AG09309 (cell line): ENCODE measurements at regions not wholly inside any gene's neighbourhood (a gene's known extent, or its start where the extent isn't known, plus 50 kb on each side); places are given as distances from the start of the nearest gene placed in this dataset.

ENCODE experiments used
- DNase-seq: peaks from one replicate; pipeline ENCODE4 v3.0.0-alpha.2; 2010; ENCODE audit warnings: low read depth
- H3K4me3 ChIP-seq: 2 replicates; pipeline ENCODE4 v1.5.1; 2011; ENCODE audit warnings: mild to moderate bottlenecking, low read depth, low read length, moderate library complexity; ENCODE audit not compliant: control insufficient read depth
- CTCF ChIP-seq: IDR thresholded peaks from 2 replicates; pipeline ENCODE4 v1.5.1; 2011; ENCODE audit warnings: mild to moderate bottlenecking, low read depth, low read length, inconsistent platforms; ENCODE audit not compliant: insufficient read depth, control insufficient read depth; ENCODE audit errors: missing control alignments

- DNase-seq = no peak
- no peak overlapping the region for H3K4me3 ChIP-seq
- no peak for TF ChIP-seq CTCF
These were observed 219.1 kb upstream of the MKI67 start for GRCh38 chr10:128345353-128345752.

GRCh38 chr10:128360783-128361182, 234.6 kb upstream of the MKI67 start:
- DNase-seq = no peak
- H3K4me3 ChIP-seq = no peak overlapping the region
- TF ChIP-seq CTCF = no peak

GRCh38 chr10:128361487-128361886, 235.3 kb upstream of the MKI67 start:
- TF ChIP-seq CTCF = no peak
- DNase-seq = no peak
- no peak overlapping the region for H3K4me3 ChIP-seq

GRCh38 chr10:128362514-128362913, 236.3 kb upstream of the MKI67 start:
- TF ChIP-seq CTCF = no peak
- no peak for DNase-seq
- no peak overlapping the region for H3K4me3 ChIP-seq

- DNase-seq = no peak
- no peak overlapping the region for H3K4me3 ChIP-seq
- TF ChIP-seq CTCF = no peak
These were observed 238.4 kb upstream of the MKI67 start for GRCh38 chr10:128364631-128365030.

GRCh38 chr10:128365156-128365725, 239.0 kb upstream of the MKI67 start:
- TF ChIP-seq CTCF = no peak
- H3K4me3 ChIP-seq = no peak overlapping the region
- DNase-seq = no peak

- no peak overlapping the region for H3K4me3 ChIP-seq
- TF ChIP-seq CTCF = no peak
- no peak for DNase-seq
These were observed 241.6 kb upstream of the MKI67 start for GRCh38 chr10:128367807-128368206.
